HG02852 (cell line): ENCODE measurements at regions not wholly inside any gene's neighbourhood (a gene's known extent, or its start where the extent isn't known, plus 50 kb on each side); places are given as distances from the start of the nearest gene placed in this dataset.
"Not testable (repeated sequence)": the region's sequence is repeated elsewhere in the genome, so short reads cannot be mapped to it uniquely, and the experiment has no call there.

ENCODE experiments used
- ATAC-seq: cut with Tn5 transposase; IDR thresholded peaks from one replicate; pipeline ENCODE4 v1.9.1; 2021; ENCODE audit warnings: mild to moderate bottlenecking, moderate library complexity; ENCODE audit not compliant: unreplicated experiment

DNA sequence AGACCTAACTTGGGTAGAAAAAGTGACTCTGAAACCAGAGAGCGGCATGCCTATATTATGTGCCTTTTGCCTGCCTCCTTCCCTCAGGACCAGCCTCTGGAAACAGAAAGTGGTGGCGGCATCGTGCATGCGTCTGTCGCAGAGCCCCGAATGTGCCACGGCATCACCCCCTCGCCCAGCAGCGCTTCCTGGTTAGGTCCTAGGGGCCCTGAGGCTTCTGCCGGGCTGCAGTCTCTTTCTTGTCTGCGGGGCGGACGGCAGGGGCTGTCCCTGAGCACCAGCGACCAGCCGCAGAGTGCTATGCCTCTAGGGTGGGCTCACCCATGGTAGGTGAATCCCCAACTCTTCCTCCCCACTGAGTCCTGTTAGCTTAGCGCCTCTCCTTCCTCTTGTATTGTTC, 68.7 kb downstream of the VSIG4 start:
- no peak for ATAC-seq

DNA sequence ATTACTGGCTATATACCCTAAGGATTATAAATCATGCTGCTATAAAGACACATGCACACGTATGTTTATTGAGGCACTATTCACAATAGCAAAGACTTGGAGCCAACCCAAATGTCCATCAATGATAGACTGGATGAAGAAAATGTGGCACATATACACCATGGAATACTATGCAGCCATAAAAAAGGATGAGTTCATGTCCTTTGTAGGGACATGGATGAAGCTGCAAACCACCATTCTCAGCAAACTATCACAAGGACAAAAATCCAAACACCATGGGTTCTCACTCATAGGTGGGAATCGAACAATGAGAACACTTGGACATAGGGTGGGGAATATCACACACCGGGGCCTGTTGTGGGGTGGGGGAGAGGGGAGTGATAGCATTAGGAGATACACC, 72.7 kb downstream of the VSIG4 start:
- ATAC-seq: not testable (repeated sequence)

DNA sequence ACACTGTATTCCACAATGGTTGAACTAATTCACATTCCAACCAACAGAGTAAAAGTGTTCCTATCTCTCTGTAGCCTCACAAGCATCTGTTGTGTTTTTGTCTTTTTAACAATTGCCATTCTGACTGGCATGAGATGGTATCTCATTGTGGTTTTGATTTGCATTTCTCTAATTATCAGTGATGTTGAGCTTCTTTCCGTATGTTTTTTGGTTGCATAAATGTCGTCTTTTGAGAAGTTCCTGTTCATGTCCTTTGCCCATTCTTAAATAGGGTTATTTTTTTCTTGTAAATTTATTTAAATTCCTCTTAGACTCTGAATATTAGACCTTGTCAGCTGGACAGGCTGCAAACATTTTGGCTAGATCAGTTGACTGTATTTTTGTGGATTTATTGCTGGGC, 78.2 kb downstream of the VSIG4 start:
- ATAC-seq: no peak

DNA sequence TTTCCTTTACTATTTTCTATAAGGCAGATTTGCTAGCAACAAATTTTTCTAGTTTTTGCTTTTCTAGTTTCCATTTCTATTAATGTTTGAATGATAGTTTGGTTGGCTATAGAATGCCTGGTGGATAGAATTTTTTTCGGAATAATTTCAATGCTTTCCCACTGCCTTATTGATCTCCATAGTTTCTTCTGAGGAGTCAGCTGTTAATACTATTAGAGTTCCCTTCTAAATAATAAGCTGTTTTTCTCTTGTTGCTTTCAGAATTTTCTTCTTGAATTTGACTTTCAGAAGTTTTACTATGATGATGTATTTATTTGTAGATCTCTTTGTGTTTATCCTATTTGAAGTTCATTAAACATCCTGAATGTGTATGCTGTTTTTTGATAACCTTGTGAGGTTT, 91.8 kb downstream of the VSIG4 start:
- no peak for ATAC-seq

DNA sequence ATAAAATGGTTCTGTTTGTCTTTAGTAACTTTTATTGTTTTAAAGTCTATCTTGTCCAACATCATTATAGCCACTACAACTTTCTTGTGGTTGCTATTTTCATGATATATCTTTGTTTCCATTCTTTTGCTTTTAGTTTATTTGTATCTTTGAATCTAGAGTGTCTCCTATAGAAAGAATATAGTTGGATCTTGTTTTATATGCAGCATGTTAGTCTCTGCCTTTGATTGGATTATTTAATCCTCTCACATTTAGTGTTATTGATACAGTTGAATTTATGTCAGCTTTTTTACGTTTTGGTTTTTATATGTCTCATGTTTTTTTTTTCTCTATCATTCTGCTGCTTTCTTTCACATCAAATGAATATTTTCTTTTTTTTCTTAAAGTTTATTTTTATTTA, 98.1 kb downstream of the VSIG4 start:
- ATAC-seq: no peak

DNA sequence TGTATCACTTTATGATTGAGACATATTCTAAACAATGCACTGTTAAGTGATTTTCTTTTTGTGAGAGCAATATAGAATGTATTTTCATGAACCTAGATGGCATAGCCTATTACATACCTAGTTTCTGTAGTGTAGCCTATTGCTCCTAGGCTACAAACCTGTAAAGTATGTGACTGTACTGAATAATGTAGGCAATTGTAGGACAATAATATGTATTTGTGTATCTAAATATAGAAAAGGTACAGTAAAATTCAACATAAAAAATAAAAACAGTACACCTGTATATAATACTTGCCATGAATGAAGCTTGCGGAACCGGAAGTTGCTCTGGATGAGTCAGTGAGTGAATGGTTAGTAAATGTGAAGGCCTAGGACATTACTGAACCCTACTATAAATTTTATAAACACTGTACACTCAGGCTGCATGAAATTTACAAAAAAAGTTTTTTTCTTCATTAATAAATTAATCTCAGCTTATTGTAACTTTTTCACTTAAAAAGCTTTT, 106.7 kb downstream of the VSIG4 start:
- ATAC-seq: no peak

DNA sequence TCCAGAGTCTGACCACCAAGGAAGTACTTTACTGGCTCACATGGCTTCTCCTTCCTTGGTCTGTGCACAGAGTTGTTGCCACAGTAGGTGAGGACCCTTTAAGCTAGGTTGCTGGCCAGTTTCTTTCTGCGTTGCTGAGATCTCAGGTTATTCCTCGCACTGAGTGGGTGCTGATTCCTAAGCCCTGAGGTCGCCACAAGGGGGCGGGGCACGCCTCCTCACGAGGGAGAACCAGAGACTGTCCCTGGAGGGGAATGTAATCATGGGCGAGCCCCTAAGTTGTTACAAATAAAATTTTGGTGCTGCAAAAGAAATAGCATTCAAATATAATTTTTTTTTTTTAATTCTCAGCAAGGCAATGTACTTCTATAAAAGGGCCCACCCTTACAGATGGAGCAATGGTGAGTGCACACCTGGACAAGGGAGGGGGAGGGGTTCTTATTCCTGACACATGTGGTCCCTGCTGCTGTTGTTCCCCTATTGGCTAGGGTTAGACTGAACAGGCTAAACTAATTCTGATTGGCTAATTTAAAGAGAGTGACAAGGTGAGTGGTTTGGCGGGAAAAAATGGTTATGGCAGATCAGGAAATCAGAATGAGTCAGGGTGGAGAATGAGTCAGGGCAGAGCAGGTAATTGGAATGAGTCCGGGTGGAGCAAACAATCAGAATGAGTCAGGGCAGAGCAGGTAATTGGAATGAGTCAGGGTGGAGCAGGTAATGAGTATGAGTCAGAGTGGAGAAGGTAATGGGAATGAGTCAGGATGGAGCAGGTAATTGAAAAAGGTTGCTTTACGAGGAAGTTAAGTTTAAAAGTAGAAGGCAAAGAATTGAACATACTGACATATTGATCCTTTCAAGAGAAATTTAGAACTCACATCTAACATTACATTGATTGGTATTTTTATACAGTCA, 107.5 kb downstream of the VSIG4 start:
- ATAC-seq: no peak

DNA sequence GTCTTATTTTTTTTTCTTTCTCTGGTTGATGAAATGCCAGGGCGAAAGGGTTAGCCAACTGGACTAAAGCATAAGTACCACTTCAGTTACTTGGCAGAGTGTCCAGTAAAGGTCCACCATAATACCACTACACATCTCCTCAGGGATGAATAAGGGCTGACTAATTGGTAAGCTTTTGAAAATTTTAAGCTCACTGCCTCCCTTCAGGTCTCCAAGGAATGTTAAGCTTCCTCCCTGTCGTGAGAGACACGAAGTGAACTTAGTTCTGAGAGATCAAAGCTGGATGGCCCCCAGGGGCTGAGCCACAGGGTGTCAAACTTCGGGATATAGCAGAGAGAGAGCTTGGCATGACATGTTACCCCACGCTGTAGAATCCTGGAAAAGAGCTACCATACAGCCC, 111.4 kb downstream of the VSIG4 start:
- ATAC-seq: no peak

DNA sequence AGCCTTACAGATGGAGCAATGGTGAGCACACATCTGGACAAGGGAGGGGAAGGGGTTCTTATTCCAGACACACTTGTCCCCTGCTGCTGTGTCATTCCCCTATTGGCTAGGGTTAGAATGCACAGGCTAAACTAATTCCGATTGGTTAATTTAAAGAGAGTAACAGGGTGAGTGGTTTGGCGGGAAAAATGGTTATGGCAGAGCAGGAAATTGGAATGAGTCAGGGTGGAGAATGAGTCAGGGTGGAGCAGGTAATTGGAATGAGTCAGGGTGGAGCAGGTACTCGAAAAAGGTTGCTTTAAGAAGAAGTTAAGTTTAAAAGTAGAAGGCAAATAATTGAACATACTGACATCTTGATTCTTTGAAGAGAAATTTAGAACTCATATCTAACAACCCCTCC, 112.5 kb downstream of the VSIG4 start:
- ATAC-seq: not testable (repeated sequence)

DNA sequence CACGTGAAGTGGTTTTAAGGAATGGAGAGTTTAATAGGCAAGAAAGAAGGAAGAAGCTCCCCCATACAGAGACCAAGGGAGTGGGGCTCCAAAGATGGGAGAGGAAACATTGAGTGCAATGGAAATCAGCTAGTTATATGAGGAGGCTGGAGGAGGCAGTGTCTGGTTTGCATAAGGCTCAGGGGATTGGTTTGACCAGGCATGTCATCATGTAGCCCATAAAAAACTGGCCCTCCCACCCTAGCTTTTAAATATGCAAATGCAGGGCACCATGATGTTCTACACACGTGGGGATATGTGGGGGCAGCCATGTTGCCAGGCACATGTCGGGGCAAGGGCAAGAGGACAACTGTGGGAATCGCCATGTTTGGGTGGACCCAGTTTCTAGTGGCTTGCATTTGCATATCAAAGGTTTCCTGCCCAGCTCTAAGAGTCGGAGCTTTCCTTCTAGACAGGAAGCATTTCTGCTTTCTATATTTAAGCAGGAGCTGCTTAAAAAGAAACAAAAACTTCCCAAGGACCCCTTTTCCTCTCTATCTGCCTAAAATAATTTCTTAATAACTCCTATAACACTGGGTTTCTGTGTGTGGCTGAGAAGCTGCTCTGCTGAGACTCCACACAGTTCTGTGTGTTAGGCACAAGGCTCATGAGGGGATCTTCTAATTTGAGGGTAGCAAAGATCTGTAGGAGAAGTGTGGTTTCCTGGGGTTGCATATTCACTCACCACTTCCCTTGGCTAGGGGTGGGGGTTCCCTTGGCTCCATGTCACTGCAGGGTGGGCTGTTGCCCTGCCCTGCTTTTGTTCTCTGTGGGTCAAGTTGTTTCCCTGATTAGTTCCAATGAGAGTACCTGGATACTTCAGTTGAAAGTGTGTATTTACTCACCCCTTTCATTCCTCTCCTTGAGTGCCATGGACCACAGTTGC, 113.5 kb downstream of the VSIG4 start:
- ATAC-seq: peak; percentile 77

DNA sequence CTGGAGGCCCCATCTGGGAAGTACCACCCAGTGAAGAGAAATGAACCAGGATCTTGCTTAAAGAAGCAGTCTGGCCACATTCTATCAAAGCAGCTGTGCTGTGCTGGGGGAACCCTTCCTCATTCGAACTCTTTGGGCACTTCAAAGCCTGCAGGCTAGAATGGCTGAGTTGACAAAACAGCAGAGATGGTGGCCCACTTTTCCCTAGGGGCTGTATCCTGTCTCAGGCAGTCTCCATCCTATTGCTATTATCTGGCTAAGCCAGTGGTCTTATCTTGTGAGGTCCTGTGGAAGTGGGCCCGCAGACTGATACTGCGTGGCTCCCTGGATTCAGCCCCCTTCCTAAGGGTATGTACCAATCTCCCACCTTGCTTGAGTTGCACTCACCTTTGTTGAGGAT, 114.3 kb downstream of the VSIG4 start:
- ATAC-seq: no peak

DNA sequence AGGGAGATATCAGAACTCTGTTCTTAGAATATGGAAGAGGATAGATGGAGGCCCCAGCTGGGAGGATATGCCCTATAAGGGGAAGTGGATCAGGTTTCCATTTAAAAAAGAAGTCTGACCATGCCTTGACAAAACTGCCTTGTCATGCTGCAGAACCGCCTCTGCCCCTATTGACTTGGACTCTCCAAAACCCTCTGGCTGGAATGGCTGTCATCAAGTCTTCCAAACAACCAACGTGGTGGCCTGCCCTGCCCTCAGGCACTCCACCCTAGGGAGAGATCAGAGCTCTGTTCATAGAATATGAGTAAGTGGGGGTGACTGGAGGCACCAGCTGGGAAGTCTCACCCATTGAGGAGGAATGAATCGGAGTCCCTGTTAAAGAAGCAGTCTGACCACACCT, 114.9 kb downstream of the VSIG4 start:
- ATAC-seq: no peak

DNA sequence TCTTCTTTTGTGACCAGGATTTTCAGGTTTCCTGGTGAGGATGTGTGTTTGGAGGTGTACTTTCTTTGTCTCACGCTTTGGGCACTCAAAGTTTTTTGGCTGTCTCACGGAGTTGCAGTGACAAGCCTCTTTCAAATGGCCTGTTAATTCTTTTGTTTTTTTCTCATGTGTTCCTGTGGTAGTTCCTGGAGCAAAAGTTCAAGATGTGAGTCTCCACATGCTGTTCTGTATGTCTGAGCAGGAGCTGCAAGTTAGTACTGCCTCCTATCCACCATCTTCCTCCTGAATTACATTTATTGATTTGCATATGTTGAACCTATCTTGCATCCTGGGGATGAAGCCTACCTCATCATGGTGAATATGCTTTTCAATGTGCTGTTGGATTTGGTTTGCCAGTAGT, 118.5 kb downstream of the VSIG4 start:
- no peak for ATAC-seq

DNA sequence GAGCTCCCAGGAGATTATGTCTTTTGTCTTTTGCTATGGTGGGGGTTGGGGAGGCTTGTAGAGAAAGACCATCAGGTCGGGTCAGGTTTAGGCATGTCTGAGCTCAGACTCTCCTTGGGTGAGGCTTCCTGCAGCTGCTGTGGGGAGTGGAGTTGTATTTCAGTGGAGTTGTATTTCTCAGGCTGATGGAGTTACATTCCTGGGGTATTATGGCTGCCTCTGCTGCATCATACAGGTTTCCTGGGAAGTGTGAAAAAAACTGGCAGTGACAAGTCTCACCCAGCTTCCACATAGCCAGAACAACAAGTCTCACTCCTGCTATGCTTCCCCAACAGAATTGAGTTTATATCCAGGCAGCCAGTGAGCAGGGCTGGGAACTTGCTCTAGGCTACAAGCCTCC, 119.3 kb downstream of the VSIG4 start:
- no peak for ATAC-seq

DNA sequence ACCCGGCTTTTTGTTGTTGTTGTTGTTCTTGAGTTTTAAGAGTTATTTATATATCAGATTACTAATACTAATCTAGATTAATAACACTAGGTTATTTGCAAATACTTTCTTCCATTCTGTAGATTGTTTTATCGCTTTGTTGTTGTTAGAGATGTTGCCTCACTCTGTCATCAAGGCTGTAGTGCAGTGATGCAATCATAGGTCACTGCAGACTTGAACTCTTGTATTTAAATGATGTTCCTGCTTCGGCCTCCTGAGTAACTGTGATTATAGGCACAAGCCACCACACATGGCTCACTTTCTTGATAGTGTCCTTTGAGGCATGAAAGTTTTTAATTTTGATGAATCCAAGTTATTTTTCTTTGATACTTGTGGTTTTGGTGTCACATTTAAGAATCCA, 129.0 kb downstream of the VSIG4 start:
- ATAC-seq: no peak

DNA sequence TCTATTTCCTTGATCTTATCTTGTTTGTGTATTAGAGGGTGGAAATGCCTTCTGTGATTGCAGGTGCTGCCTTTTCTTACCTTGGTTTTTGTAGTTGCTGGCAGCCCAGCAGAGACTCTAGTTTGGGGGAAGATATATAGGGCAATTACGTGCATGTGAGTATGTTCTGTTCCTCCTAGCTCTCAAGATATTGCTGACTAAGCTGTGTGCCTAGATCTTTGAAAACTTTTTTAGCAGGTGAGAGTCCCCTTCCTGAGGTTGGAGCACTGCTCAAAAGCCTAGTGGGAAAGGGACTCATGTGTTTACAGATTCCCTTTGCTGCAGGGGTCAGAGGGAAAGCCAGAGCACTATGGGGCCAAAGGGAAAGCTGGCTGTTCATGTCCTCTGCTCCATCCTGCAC, 136.1 kb downstream of the VSIG4 start:
- ATAC-seq: no peak

DNA sequence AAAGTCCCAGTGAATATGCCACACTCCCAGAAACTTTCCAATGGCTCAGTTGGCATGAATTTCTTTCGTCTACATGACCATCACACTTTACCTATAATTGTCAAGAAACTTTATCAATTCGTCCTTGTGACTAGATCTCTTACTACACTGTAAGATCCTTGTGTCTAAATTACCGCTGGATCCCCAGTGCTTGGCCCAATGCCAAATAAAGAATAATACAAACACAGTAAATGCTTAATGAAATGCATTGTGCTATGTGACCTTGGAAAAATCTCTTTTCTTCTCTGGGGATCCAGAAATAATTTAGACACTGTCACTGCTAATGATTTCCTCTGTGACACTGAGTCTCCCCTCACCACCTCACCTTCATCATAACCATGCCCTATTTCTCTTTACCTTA, 137.9 kb downstream of the VSIG4 start:
- no peak for ATAC-seq

DNA sequence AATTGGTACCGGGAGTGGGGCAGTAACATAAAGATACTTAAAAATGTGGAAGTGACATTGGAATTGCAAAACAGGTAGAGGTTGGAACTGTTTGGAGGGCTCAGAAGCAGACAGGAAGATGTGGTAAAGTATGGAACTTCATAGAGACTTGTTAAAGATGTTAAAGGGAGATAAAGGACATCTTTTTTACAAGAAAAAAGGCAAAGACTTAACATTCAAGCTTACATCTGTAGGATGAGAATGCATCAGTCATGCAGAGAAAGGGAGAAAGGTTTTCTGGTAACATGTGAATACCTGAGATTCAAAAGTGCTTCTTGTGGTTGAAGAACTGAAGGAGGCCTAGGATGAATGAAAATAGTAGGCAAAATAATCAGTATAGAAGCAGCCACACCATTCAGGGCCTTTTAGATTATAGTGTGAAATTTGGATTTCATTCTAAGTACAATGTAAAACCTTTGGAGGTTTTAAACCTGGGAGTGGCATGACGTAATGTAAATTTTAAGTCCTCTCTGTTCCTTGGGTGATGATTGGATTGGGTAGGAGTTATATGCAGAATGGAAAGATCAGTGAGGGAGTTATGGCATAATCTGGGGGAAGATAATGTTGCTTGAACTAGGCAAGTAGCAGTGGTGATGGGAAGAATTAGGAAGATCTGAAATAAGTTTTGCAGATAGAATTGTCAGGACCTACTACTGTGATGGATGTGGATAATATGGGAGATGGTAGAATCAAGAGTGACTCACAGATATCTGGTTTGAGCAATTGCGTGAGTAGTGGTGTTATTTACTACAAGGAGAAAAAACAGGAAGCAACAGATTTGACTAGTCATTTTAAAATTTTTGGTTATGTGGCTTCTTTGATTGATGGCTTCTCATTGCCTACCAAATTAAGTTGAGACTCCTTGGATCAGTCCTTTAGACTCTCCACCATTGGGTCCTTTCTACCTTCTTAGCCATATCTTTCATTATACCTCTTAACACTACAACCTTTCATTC, 138.7 kb downstream of the VSIG4 start:
- no peak for ATAC-seq

DNA sequence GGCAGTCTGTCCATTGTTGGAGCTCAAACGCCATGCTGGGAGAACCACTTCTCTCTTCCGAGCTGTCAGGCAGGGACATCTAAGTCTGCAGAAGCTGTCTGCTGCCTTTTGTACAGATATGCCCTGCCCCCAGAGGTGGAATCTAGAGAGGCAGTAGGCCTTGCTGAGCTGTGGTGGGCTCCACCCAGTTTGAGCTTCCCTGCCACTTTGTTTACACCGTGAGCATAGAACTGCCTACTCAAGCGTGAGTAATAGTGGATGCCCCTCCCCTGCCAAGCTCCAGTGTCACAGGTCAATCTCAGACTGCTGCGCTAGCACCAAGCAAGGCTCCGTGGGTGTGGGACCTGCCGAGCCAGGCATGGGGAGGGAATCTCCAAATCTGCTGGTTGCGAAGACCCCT, 145.7 kb downstream of the VSIG4 start:
- ATAC-seq: no peak

DNA sequence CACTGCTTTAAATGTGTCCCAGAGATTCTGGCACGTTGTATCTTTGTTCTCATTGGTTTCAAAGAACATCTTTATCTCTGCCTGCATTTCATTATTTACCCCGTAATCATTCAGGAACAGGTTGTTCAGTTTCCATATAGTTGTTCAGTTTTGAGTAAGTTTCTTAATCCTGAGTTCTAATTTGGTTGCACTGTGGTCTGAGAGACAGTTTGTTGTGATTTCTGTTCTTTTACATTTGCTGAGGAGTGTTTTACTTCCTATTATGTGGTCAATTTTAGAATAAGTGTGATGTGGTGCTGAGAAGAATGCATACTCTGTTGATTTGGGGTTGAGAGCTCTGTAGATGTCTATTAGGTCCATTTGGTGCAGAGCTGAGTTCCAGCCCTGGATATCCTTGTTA, 148.1 kb downstream of the VSIG4 start:
- not testable (repeated sequence) for ATAC-seq
